DOHH2 (cell line): ENCODE measurements at regions not wholly inside any gene's neighbourhood (a gene's known extent, or its start where the extent isn't known, plus 50 kb on each side); places are given as distances from the start of the nearest gene placed in this dataset.

Source experiments
- H3F3A ChIP-seq: fragments of 200-600 bp; sonication (generic), shearing (Covaris generic); 2 replicates; pipeline ENCODE4 v1.6.0; 2016; ENCODE audit warnings: antibody characterized with exemption, mild to moderate bottlenecking; ENCODE audit not compliant: control insufficient read depth, insufficient read depth
- H3K27ac ChIP-seq: fragments of 200-600 bp; sonication (generic); 2 replicates; pipeline ENCODE4 v1.5.1; 2014; ENCODE audit warnings: low read depth, mild to moderate bottlenecking, low read length, moderate library complexity
- H3K27me3 ChIP-seq: fragments of 200-600 bp; sonication (generic); 2 replicates; pipeline ENCODE4 v1.6.1; 2014; ENCODE audit warnings: mild to moderate bottlenecking, low read length, mixed read lengths; ENCODE audit not compliant: control insufficient read depth
- H3K36me3 ChIP-seq: fragments of 200-600 bp; sonication (generic); 2 replicates; pipeline ENCODE4 v1.6.1; 2014; ENCODE audit warnings: mild to moderate bottlenecking, low read length, moderate library complexity, mixed read lengths; ENCODE audit not compliant: control insufficient read depth
- H3K4me1 ChIP-seq: fragments of 200-600 bp; sonication (generic); 2 replicates; pipeline ENCODE4 v1.6.1; 2014; ENCODE audit warnings: mild to moderate bottlenecking, low read length, mixed read lengths; ENCODE audit not compliant: control insufficient read depth
- H3K4me2 ChIP-seq: fragments of 200-600 bp; sonication (generic); 2 replicates; pipeline ENCODE4 v1.6.0; 2014; ENCODE audit warnings: mild to moderate bottlenecking, low read length, moderate library complexity
- H3K4me3 ChIP-seq: fragments of 200-600 bp; sonication (generic); 2 replicates; pipeline ENCODE4 v1.5.1; 2014; ENCODE audit warnings: mild to moderate bottlenecking, low read length, mixed read lengths
- H3K79me2 ChIP-seq: fragments of 200-600 bp; sonication (generic); 2 replicates; pipeline ENCODE4 v1.6.1; 2014; ENCODE audit warnings: mild to moderate bottlenecking, low read length, mixed read lengths; ENCODE audit not compliant: control insufficient read depth
- H3K9me2 ChIP-seq: fragments of 200-600 bp; sonication (generic); replicated peaks from 2 replicates; pipeline ENCODE4 v1.6.1; 2014; ENCODE audit warnings: mild to moderate bottlenecking, low read length, mixed read lengths; ENCODE audit not compliant: control insufficient read depth
- H3K9me3 ChIP-seq: fragments of 200-600 bp; sonication (generic); 2 replicates; pipeline ENCODE4 v1.6.1; 2014; ENCODE audit warnings: antibody characterized with exemption, low read length, mixed read lengths; ENCODE audit not compliant: control insufficient read depth, insufficient read depth
- H4K20me1 ChIP-seq: fragments of 200-600 bp; sonication (generic); 2 replicates; pipeline ENCODE4 v1.6.0; 2014; ENCODE audit warnings: low read depth, mild to moderate bottlenecking, antibody characterized with exemption, low read length, moderate library complexity; ENCODE audit not compliant: control insufficient read depth, insufficient read depth
- EZH2phosphoT487 ChIP-seq: fragments of 200-600 bp; sonication (generic); IDR thresholded peaks from 2 replicates; pipeline ENCODE4 v1.6.1; 2017; ENCODE audit warnings: borderline replicate concordance, mild to moderate bottlenecking, antibody characterized with exemption, low read length, moderate library complexity, mixed read lengths
- TF ChIP-seq, protein P1 (sequence below): fragments of 200-600 bp; sonication (generic); IDR thresholded peaks from one replicate; pipeline ENCODE4 v1.5.1; 2014; ENCODE audit warnings: antibody characterized with exemption, mild to moderate bottlenecking, low read depth, low read length; ENCODE audit not compliant: poor library complexity, severe bottlenecking

DNA sequence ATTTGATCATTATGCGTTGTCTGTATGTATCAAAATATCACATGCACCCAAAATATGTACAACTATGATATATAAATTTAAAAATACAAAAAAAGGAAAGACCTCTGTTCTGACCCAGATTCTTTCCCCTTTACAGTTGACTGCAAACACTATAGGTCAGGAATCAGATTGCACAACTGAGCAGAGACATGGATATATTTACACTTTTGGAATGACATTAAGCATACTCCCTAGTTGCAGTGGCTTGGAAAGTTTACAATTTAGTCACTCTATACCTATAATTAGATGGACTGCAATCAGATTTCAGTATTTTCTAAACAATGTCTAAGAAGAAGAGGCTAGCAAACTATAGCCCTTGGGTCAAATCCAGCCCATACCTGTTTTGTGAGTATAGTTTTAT lies 98.5 kb upstream of the INPP4B start:
- no peaks in the 10 kb centered on the region for H3K9me3 ChIP-seq
- H3K4me3 ChIP-seq = no peak overlapping the region
- no peaks in the 10 kb centered on the region for H3K27me3 ChIP-seq
- no peaks in the 10 kb centered on the region for H3K36me3 ChIP-seq
- no peaks in the 10 kb centered on the region for H3K4me1 ChIP-seq
- no peaks in the 10 kb centered on the region for H3F3A ChIP-seq
- H3K4me2 ChIP-seq = no peak overlapping the region
- no peaks in the 10 kb centered on the region for H3K9me2 ChIP-seq
- no peaks in the 10 kb centered on the region for H3K79me2 ChIP-seq
- no peak overlapping the region for H3K27ac ChIP-seq
- no peak for TF ChIP-seq EZH2phosphoT487
- TF ChIP-seq, protein P1, sequence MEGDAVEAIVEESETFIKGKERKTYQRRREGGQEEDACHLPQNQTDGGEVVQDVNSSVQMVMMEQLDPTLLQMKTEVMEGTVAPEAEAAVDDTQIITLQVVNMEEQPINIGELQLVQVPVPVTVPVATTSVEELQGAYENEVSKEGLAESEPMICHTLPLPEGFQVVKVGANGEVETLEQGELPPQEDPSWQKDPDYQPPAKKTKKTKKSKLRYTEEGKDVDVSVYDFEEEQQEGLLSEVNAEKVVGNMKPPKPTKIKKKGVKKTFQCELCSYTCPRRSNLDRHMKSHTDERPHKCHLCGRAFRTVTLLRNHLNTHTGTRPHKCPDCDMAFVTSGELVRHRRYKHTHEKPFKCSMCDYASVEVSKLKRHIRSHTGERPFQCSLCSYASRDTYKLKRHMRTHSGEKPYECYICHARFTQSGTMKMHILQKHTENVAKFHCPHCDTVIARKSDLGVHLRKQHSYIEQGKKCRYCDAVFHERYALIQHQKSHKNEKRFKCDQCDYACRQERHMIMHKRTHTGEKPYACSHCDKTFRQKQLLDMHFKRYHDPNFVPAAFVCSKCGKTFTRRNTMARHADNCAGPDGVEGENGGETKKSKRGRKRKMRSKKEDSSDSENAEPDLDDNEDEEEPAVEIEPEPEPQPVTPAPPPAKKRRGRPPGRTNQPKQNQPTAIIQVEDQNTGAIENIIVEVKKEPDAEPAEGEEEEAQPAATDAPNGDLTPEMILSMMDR = no peak
- no peaks in the 10 kb centered on the region for H4K20me1 ChIP-seq

DNA sequence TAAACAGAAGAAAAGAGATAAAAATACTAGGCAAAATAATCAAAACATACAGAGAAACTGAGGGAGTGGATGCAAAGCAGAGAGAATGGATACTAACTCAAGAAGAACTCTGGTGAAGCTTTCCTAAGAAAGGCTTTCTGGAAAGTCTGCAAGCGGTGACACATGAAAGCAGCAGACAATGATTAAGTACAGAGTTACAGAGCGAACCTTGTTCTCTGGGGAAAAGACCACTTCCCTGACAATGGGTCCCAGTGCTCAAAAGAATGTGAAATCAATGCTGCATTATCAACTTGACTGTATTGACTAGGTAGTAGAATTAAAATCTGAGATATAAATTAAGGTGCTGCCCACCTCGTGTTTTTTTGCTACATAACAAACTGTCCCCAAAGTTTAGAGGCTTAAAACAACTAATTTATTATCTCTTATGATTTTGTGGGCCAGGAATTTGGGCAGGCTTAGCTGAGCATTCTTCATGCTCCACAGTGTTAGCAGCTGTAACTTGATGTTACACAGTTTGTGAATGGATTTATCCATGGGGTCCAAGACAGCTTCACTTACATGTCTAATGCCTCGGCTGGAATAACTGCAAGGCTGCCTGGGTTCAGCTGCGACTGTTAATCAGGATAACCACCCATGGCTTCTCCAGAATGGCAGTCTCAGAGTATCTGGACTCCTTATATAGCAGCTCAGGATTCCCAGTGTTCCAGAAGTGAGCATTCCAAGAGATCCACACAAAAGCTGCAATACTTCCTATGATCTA lies 106.9 kb upstream of the INPP4B start:
- H3K9me3 ChIP-seq = no peaks in the 10 kb centered on the region
- H3K36me3 ChIP-seq = no peaks in the 10 kb centered on the region
- H3K4me2 ChIP-seq = no peak overlapping the region
- H3K27me3 ChIP-seq = no peaks in the 10 kb centered on the region
- H3K79me2 ChIP-seq = no peaks in the 10 kb centered on the region
- no peak for TF ChIP-seq EZH2phosphoT487
- TF ChIP-seq, protein P1 = no peak
- no peaks in the 10 kb centered on the region for H3K9me2 ChIP-seq
- H4K20me1 ChIP-seq = no peaks in the 10 kb centered on the region
- no peaks in the 10 kb centered on the region for H3K4me1 ChIP-seq
- no peaks in the 10 kb centered on the region for H3F3A ChIP-seq
- H3K4me3 ChIP-seq = no peak overlapping the region
- H3K27ac ChIP-seq = no peak overlapping the region

DNA sequence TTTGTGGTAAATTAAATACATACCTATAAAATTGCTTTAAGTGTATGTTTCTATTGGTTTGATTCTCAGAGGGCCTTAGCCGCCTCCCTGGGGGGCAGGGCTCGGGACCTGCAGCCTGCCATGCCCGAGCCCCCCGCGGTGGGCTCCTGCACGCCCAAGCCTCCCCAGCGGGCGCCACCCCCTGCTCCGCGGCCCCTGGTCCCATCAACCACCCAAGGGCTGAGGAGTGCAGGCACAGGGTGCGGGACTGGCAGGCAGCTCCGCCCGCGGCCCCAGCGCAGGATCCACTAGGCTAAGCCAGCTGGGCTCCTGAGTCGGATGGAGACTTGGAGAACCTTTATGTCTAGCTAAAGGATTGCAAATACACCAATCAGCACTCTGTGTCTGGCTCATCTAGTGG lies 108.3 kb upstream of the INPP4B start:
- Histone ChIP-seq H3K27ac (no peak overlapping the region), H3K9me3 (no peaks in the 10 kb centered on the region), H3F3A (no peaks in the 10 kb centered on the region), H3K9me2 (no peaks in the 10 kb centered on the region), H3K36me3 (no peaks in the 10 kb centered on the region), H3K79me2 (no peaks in the 10 kb centered on the region), H4K20me1 (no peaks in the 10 kb centered on the region), H3K4me2 (no peak overlapping the region), H3K27me3 (no peaks in the 10 kb centered on the region), H3K4me3 (no peak overlapping the region), H3K4me1 (no peaks in the 10 kb centered on the region)
- no peak for TF ChIP-seq EZH2phosphoT487
- TF ChIP-seq, protein P1 = no peak
